KMS-11 (cell line): ENCODE measurements at regions not wholly inside any gene's neighbourhood (a gene's known extent, or its start where the extent isn't known, plus 50 kb on each side); places are given as distances from the start of the nearest gene placed in this dataset.

Source experiments
- H2AFZ ChIP-seq: fragments of 200-600 bp; sonication (generic); 2 replicates; pipeline ENCODE4 v1.6.1; 2016; ENCODE audit warnings: antibody characterized with exemption, mixed run types, low read depth
- H3K27ac ChIP-seq: fragments of 200-600 bp; sonication (generic); 2 replicates; pipeline ENCODE4 v1.6.1; 2016; ENCODE audit warnings: mild to moderate bottlenecking, mixed run types
- H3K27me3 ChIP-seq: fragments of 200-600 bp; sonication (generic); 2 replicates; pipeline ENCODE4 v1.6.1; 2017; ENCODE audit warnings: mild to moderate bottlenecking, low read depth, mixed run types, moderate library complexity; ENCODE audit not compliant: insufficient read depth
- H3K36me3 ChIP-seq: fragments of 200-600 bp; sonication (generic); 2 replicates; pipeline ENCODE4 v1.6.1; 2017; ENCODE audit warnings: mild to moderate bottlenecking, mixed run types; ENCODE audit not compliant: insufficient read depth
- H3K4me1 ChIP-seq: fragments of 200-600 bp; sonication (generic); 2 replicates; pipeline ENCODE4 v1.6.1; 2016; ENCODE audit warnings: mild to moderate bottlenecking, low read depth, mixed run types; ENCODE audit not compliant: poor library complexity, severe bottlenecking
- H3K4me2 ChIP-seq: fragments of 200-600 bp; sonication (generic); 2 replicates; pipeline ENCODE4 v1.7.0; 2016; ENCODE audit warnings: mild to moderate bottlenecking, mixed run types
- H3K4me3 ChIP-seq: fragments of 200-600 bp; sonication (generic); IDR thresholded peaks from 2 replicates; pipeline ENCODE4 v1.6.1; 2017; ENCODE audit warnings: low read depth, low read length, mixed read lengths; ENCODE audit not compliant: insufficient read depth
- H3K79me2 ChIP-seq: fragments of 200-600 bp; sonication (generic); 2 replicates; pipeline ENCODE4 v1.6.1; 2016; ENCODE audit warnings: low read depth, mixed run types; ENCODE audit not compliant: insufficient read depth
- H3K9ac ChIP-seq: fragments of 200-600 bp; sonication (generic); 2 replicates; pipeline ENCODE4 v1.6.1; 2016; ENCODE audit warnings: mild to moderate bottlenecking, mixed run types
- H4K20me1 ChIP-seq: fragments of 200-600 bp; sonication (generic); 2 replicates; pipeline ENCODE4 v1.6.1; 2016; ENCODE audit warnings: mild to moderate bottlenecking, mixed run types; ENCODE audit not compliant: insufficient read depth
- CTCF ChIP-seq: fragments of 200-600 bp; sonication (generic); conservative IDR thresholded peaks from 2 replicates; pipeline ENCODE4 v1.6.1; 2017; ENCODE audit warnings: low read depth, mild to moderate bottlenecking, antibody characterized with exemption, low read length, moderate library complexity, mixed read lengths

GRCh38 chr3:68089572-68090011, 435.2 kb upstream of the SUCLG2 start:
- no peak overlapping the region for H3K9ac ChIP-seq
- H2AFZ ChIP-seq, result no peak overlapping the region
- H3K27ac ChIP-seq, result no peak overlapping the region
- no peaks in the 10 kb centered on the region for H3K36me3 ChIP-seq
- H3K4me1 ChIP-seq, result no peaks in the 10 kb centered on the region
- no peak overlapping the region for H3K4me3 ChIP-seq
- no peak for TF ChIP-seq CTCF
- H3K79me2 ChIP-seq, result no peaks in the 10 kb centered on the region
- no peaks in the 10 kb centered on the region for H4K20me1 ChIP-seq
- H3K4me2 ChIP-seq, result no peak overlapping the region
- no peaks in the 10 kb centered on the region for H3K27me3 ChIP-seq

GRCh38 chr3:68088636-68089035, 434.2 kb upstream of the SUCLG2 start:
- Histone ChIP-seq H3K27ac (no peak overlapping the region), H3K27me3 (no peaks in the 10 kb centered on the region), H3K4me3 (no peak overlapping the region), H3K79me2 (no peaks in the 10 kb centered on the region), H3K36me3 (no peaks in the 10 kb centered on the region), H3K9ac (no peak overlapping the region), H3K4me2 (no peak overlapping the region), H2AFZ (no peak overlapping the region), H3K4me1 (no peaks in the 10 kb centered on the region), H4K20me1 (no peaks in the 10 kb centered on the region)
- TF ChIP-seq CTCF, result no peak

GRCh38 chr3:68088216-68088615, 433.8 kb upstream of the SUCLG2 start:
- no peak for TF ChIP-seq CTCF
- no peaks in the 10 kb centered on the region for H3K4me1 ChIP-seq
- H3K27me3 ChIP-seq, result no peaks in the 10 kb centered on the region

GRCh38 chr3:68072062-68072461, 417.6 kb upstream of the SUCLG2 start:
- TF ChIP-seq CTCF, result no peak
- Histone ChIP-seq H3K4me1 (no peaks in the 10 kb centered on the region), H3K4me2 (no peak overlapping the region), H3K27me3 (no peaks in the 10 kb centered on the region), H3K9ac (no peak overlapping the region), H4K20me1 (no peaks in the 10 kb centered on the region), H3K79me2 (no peaks in the 10 kb centered on the region), H3K36me3 (no peaks in the 10 kb centered on the region), H3K4me3 (no peak overlapping the region), H2AFZ (no peak overlapping the region), H3K27ac (no peak overlapping the region)

More at GRCh38 chr3:68088216-68088615, 433.8 kb upstream of the SUCLG2 start:
- no peak overlapping the region for H3K27ac ChIP-seq
- H3K9ac ChIP-seq, result no peak overlapping the region
- H3K36me3 ChIP-seq, result no peaks in the 10 kb centered on the region
- H3K4me3 ChIP-seq, result no peak overlapping the region
- H3K4me2 ChIP-seq, result no peak overlapping the region
- no peak overlapping the region for H2AFZ ChIP-seq
- no peaks in the 10 kb centered on the region for H4K20me1 ChIP-seq
- H3K79me2 ChIP-seq, result no peaks in the 10 kb centered on the region

GRCh38 chr3:68070186-68070585, 415.8 kb upstream of the SUCLG2 start:
- H3K4me1 ChIP-seq, result no peaks in the 10 kb centered on the region
- H3K4me3 ChIP-seq, result no peak overlapping the region
- H2AFZ ChIP-seq, result no peak overlapping the region
- no peak for TF ChIP-seq CTCF
- H3K36me3 ChIP-seq, result no peaks in the 10 kb centered on the region
- no peaks in the 10 kb centered on the region for H3K27me3 ChIP-seq
- no peaks in the 10 kb centered on the region for H4K20me1 ChIP-seq
- no peak overlapping the region for H3K9ac ChIP-seq
- H3K27ac ChIP-seq, result no peak overlapping the region
- no peak overlapping the region for H3K4me2 ChIP-seq
- no peaks in the 10 kb centered on the region for H3K79me2 ChIP-seq
